ENCODE measurements at regions not wholly inside any gene's neighbourhood (a gene's known extent, or its start where the extent isn't known, plus 50 kb on each side); places are given as distances from the start of the nearest gene placed in this dataset.

- no peak for TF ChIP-seq POLR2A (IDR thresholded peaks at IDR 0.05)
- TF ChIP-seq, protein P1, sequence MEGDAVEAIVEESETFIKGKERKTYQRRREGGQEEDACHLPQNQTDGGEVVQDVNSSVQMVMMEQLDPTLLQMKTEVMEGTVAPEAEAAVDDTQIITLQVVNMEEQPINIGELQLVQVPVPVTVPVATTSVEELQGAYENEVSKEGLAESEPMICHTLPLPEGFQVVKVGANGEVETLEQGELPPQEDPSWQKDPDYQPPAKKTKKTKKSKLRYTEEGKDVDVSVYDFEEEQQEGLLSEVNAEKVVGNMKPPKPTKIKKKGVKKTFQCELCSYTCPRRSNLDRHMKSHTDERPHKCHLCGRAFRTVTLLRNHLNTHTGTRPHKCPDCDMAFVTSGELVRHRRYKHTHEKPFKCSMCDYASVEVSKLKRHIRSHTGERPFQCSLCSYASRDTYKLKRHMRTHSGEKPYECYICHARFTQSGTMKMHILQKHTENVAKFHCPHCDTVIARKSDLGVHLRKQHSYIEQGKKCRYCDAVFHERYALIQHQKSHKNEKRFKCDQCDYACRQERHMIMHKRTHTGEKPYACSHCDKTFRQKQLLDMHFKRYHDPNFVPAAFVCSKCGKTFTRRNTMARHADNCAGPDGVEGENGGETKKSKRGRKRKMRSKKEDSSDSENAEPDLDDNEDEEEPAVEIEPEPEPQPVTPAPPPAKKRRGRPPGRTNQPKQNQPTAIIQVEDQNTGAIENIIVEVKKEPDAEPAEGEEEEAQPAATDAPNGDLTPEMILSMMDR (IDR thresholded peaks at IDR 0.05) = no peak
Observed at GRCh38 chr6:3920321-3920720, 71.1 kb downstream of the FAM50B start.
